Adrenal gland (tissue), 5 donors: ENCODE measurements at regions not wholly inside any gene's neighbourhood (a gene's known extent, or its start where the extent isn't known, plus 50 kb on each side); places are given as distances from the start of the nearest gene placed in this dataset.

ENCODE experiments used
- POLR2A ChIP-seq, 2 donors: fragments of 450-650 bp; IDR thresholded peaks; one replicate each; pipeline ENCODE4 v1.6.1; 2017; ENCODE audit warnings: antibody characterized with exemption in 2 of 2, mild to moderate bottlenecking in 2 of 2, moderate library complexity in 1 of 2
- TF ChIP-seq, protein P1 (sequence below), 6 experiments: fragments of 450-650 bp in 4 of 6; fragments of 200-600 bp in 2 of 6; sonication (generic) in 1 of 6; IDR thresholded peaks; 1 replicate in 5 of 6; 2 replicates in 1 of 6; pipeline versions ENCODE4 v1.5.1 to v1.8.0; 2016 to 2021; ENCODE audit warnings: antibody characterized with exemption in 6 of 6, mild to moderate bottlenecking in 2 of 6, moderate library complexity in 1 of 6
- donor health status: DM: no; HTN: no; CAD: no.

DNA sequence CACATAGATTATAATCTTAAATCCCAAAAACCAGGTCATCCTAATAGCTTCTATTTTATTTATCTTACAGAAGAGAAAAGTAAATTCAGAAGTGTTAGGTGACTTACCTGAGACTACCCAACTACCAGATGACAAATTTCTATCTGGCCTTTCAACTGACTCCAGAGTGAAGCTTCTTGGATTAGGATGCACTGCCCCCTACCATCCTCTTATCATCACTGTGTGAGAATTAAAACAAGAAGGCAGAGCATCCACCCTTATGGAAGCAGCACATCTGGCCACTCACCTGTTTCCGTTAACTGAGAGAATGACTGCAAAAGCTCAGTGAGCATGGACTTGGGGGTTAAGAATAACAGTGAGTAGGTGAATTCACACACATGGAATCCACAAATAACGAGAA, 502.6 kb upstream of the TECRL start:
- TF ChIP-seq, protein P1, sequence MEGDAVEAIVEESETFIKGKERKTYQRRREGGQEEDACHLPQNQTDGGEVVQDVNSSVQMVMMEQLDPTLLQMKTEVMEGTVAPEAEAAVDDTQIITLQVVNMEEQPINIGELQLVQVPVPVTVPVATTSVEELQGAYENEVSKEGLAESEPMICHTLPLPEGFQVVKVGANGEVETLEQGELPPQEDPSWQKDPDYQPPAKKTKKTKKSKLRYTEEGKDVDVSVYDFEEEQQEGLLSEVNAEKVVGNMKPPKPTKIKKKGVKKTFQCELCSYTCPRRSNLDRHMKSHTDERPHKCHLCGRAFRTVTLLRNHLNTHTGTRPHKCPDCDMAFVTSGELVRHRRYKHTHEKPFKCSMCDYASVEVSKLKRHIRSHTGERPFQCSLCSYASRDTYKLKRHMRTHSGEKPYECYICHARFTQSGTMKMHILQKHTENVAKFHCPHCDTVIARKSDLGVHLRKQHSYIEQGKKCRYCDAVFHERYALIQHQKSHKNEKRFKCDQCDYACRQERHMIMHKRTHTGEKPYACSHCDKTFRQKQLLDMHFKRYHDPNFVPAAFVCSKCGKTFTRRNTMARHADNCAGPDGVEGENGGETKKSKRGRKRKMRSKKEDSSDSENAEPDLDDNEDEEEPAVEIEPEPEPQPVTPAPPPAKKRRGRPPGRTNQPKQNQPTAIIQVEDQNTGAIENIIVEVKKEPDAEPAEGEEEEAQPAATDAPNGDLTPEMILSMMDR (IDR thresholded peaks at IDR 0.05), result no peak
- TF ChIP-seq POLR2A (IDR thresholded peaks at IDR 0.05), result no peak
